Mesenchymal stem cell (in vitro differentiated cells and primary cell): ENCODE measurements at regions not wholly inside any gene's neighbourhood (a gene's known extent, or its start where the extent isn't known, plus 50 kb on each side); places are given as distances from the start of the nearest gene placed in this dataset.

Source experiments
- DNase-seq: peaks from one replicate; pipeline ENCODE4 v3.0.0-alpha.2; 2013
- H2AFZ ChIP-seq: one replicate; pipeline ENCODE4 v1.6.1; 2013; ENCODE audit warnings: low read depth, mild to moderate bottlenecking, control low read depth, inconsistent platforms, low read length, moderate library complexity
- H2AK5ac ChIP-seq: 2 replicates; pipeline ENCODE4 v1.6.1; 2013; ENCODE audit warnings: low read length, moderate library complexity, mild to moderate bottlenecking, inconsistent platforms; ENCODE audit not compliant: severe bottlenecking
- H2BK120ac ChIP-seq: one replicate; pipeline ENCODE4 v1.6.1; 2013; ENCODE audit warnings: low read depth, mild to moderate bottlenecking, inconsistent platforms, low read length, moderate library complexity
- H2BK12ac ChIP-seq, 2 experiments: one replicate each; pipeline ENCODE4 v1.6.1; 2013; ENCODE audit warnings: inconsistent platforms in 2 of 2, low read length in 2 of 2, mild to moderate bottlenecking in 2 of 2, moderate library complexity in 2 of 2, control low read depth in 1 of 2
- H2BK15ac ChIP-seq: one replicate; pipeline ENCODE4 v1.6.1; 2013; ENCODE audit warnings: mild to moderate bottlenecking, low read depth, inconsistent platforms; ENCODE audit not compliant: poor library complexity, severe bottlenecking
- H2BK5ac ChIP-seq: 2 replicates; pipeline ENCODE4 v1.6.1; 2013; ENCODE audit warnings: low read depth, mild to moderate bottlenecking, low read length, control low read depth, inconsistent platforms; ENCODE audit not compliant: poor library complexity, severe bottlenecking
- H3K14ac ChIP-seq, 2 experiments: one replicate each; pipeline ENCODE4 v1.6.1; 2013; ENCODE audit warnings: inconsistent platforms in 2 of 2, low read length in 2 of 2, control low read depth in 1 of 2, mild to moderate bottlenecking in 1 of 2, moderate library complexity in 1 of 2
- H3K18ac ChIP-seq, 2 experiments: one replicate each; pipeline ENCODE4 v1.6.1; 2013; ENCODE audit warnings: inconsistent platforms in 2 of 2, low read length in 2 of 2, control low read depth in 1 of 2, low read depth in 1 of 2, mild to moderate bottlenecking in 1 of 2
- H3K23ac ChIP-seq, 2 experiments: one replicate each; pipeline ENCODE4 v1.6.1; 2013; ENCODE audit warnings: inconsistent platforms in 2 of 2, low read length in 2 of 2, mild to moderate bottlenecking in 2 of 2, moderate library complexity in 2 of 2, control low read depth in 1 of 2
- H3K27ac ChIP-seq: 2 replicates; pipeline ENCODE4 v1.5.1; 2013; ENCODE audit warnings: mild to moderate bottlenecking, moderate library complexity, low read length, control low read depth, inconsistent platforms; ENCODE audit not compliant: poor library complexity, severe bottlenecking
- H3K27me3 ChIP-seq, 2 experiments: 2 replicates each; pipeline versions ENCODE4 v1.6.1 to v1.7.0; 2013; ENCODE audit warnings: low read length in 2 of 2, mild to moderate bottlenecking in 2 of 2, moderate library complexity in 2 of 2, control low read depth in 1 of 2, inconsistent platforms in 1 of 2; ENCODE audit not compliant: control insufficient read depth in 1 of 2, insufficient read depth in 1 of 2
- H3K36me3 ChIP-seq, 2 experiments: 2 replicates each; pipeline versions ENCODE4 v1.6.1 to v1.7.0; 2013; ENCODE audit warnings: low read length in 2 of 2, control low read depth in 1 of 2, inconsistent platforms in 1 of 2, low read depth in 1 of 2, mild to moderate bottlenecking in 1 of 2; ENCODE audit not compliant: insufficient read depth in 2 of 2, control insufficient read depth in 1 of 2
- H3K4ac ChIP-seq, 2 experiments: one replicate each; pipeline ENCODE4 v1.6.1; 2013; ENCODE audit warnings: inconsistent platforms in 2 of 2, low read length in 2 of 2, mild to moderate bottlenecking in 2 of 2, moderate library complexity in 2 of 2, control low read depth in 1 of 2, low read depth in 1 of 2
- H3K4me1 ChIP-seq: 2 replicates; pipeline ENCODE4 v1.6.1; 2013; ENCODE audit warnings: low read depth, low read length, control low read depth; ENCODE audit not compliant: control insufficient read depth, insufficient read depth
- H3K4me2 ChIP-seq: 2 replicates; pipeline ENCODE4 v1.6.1; 2013; ENCODE audit warnings: low read length, mild to moderate bottlenecking, inconsistent platforms; ENCODE audit not compliant: poor library complexity, severe bottlenecking
- H3K4me3 ChIP-seq, 2 experiments: 2 replicates each; pipeline versions ENCODE4 v1.5.1 to v1.7.0; 2013; ENCODE audit warnings: low read length in 2 of 2, mild to moderate bottlenecking in 2 of 2, control low read depth in 1 of 2, low read depth in 1 of 2; ENCODE audit not compliant: insufficient read depth in 1 of 2
- H3K79me1 ChIP-seq: replicated peaks from 2 replicates; pipeline ENCODE4 v1.6.1; 2013; ENCODE audit warnings: mild to moderate bottlenecking, control low read depth, low read length, inconsistent platforms; ENCODE audit not compliant: poor library complexity, severe bottlenecking
- H3K9ac ChIP-seq: 2 replicates; pipeline ENCODE4 v1.7.0; 2013; ENCODE audit warnings: mild to moderate bottlenecking, low read length, moderate library complexity
- H3K9me3 ChIP-seq: 2 replicates; pipeline ENCODE4 v1.7.0; 2013; ENCODE audit warnings: mild to moderate bottlenecking, low read length; ENCODE audit not compliant: control insufficient read depth
- H4K8ac ChIP-seq: one replicate; pipeline ENCODE4 v1.6.1; 2013; ENCODE audit warnings: inconsistent platforms, mild to moderate bottlenecking, low read length, moderate library complexity
- H4K91ac ChIP-seq: one replicate; pipeline ENCODE4 v1.6.1; 2013; ENCODE audit warnings: mild to moderate bottlenecking, low read length, inconsistent platforms
- WGBS: methylation state at CpG from one replicate; pipeline ENCODE4 v1.1.7; 2013; ENCODE audit warnings: mixed read lengths; 5-methylcytosine and 5-hydroxymethylcytosine counted together

GRCh38 chr16:6947291-6947690, 385.4 kb upstream of the RBFOX1 start:
- H4K91ac ChIP-seq: no peak overlapping the region
- H3K4me2 ChIP-seq: no peak overlapping the region
- no peak overlapping the region for H2AFZ ChIP-seq
- no peak overlapping the region for H3K27ac ChIP-seq
- H3K4me3 ChIP-seq: no peak overlapping the region
- WGBS: 65% methylated on average over 6 of the region's 6 CpGs
- no peak overlapping the region for H2BK15ac ChIP-seq
- H4K8ac ChIP-seq: no peak overlapping the region
- no peak overlapping the region for H3K14ac ChIP-seq
- no peak overlapping the region for H2BK120ac ChIP-seq
- H3K4ac ChIP-seq: no peak overlapping the region
- H3K9ac ChIP-seq: no peak overlapping the region
- H3K36me3 ChIP-seq: no peaks in the 10 kb centered on the region
- no peak overlapping the region for H3K18ac ChIP-seq
- H2BK5ac ChIP-seq: no peak overlapping the region
- peaks cover 14% of the 10 kb centered on the region for H3K9me3 ChIP-seq
- H3K4me1 ChIP-seq: no peaks in the 10 kb centered on the region
- H3K79me1 ChIP-seq: no peaks in the 10 kb centered on the region
- DNase-seq: no peak
- no peak overlapping the region for H3K23ac ChIP-seq
- H3K27me3 ChIP-seq: no peaks in the 10 kb centered on the region
- no peak overlapping the region for H2AK5ac ChIP-seq
- H2BK12ac ChIP-seq: no peak overlapping the region

DNA sequence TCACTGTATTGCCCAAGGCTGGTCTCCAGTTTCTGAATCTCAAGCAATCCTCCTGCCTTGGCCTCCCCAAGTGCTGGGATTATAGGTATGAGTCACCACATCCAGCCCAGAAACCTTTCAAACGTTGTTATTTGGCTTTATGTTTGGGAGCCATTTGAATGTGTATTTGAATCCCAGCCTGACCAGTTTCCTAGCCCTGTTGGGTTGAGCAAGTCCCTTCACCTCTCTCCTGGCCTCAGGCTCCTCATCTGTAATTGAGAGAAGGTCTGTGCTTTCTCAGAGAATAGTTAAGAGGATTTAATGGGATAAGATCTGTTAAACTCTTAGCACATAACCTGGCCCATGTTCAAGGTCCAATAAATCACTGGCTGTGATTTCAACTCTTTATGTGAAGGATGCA, 385.8 kb upstream of the RBFOX1 start:
- no peak overlapping the region for H2BK12ac ChIP-seq
- peaks cover 15% of the 10 kb centered on the region for H3K9me3 ChIP-seq
- H3K9ac ChIP-seq: no peak overlapping the region
- H2BK120ac ChIP-seq: no peak overlapping the region
- no peak overlapping the region for H3K4me2 ChIP-seq
- no peak overlapping the region for H3K4me3 ChIP-seq
- no peaks in the 10 kb centered on the region for H3K4me1 ChIP-seq
- H3K27ac ChIP-seq: no peak overlapping the region
- no peaks in the 10 kb centered on the region for H3K27me3 ChIP-seq
- no peak overlapping the region for H2AK5ac ChIP-seq
- no peak overlapping the region for H3K23ac ChIP-seq
- H2AFZ ChIP-seq: no peak overlapping the region
- no peak overlapping the region for H4K91ac ChIP-seq
- no peak overlapping the region for H2BK5ac ChIP-seq
- WGBS: 73% methylated on average over 1 of the region's 1 CpG
- no peaks in the 10 kb centered on the region for H3K36me3 ChIP-seq
- no peaks in the 10 kb centered on the region for H3K79me1 ChIP-seq
- no peak overlapping the region for H2BK15ac ChIP-seq
- H4K8ac ChIP-seq: no peak overlapping the region
- no peak overlapping the region for H3K4ac ChIP-seq
- H3K14ac ChIP-seq: no peak overlapping the region
- DNase-seq: no peak
- H3K18ac ChIP-seq: no peak overlapping the region

DNA sequence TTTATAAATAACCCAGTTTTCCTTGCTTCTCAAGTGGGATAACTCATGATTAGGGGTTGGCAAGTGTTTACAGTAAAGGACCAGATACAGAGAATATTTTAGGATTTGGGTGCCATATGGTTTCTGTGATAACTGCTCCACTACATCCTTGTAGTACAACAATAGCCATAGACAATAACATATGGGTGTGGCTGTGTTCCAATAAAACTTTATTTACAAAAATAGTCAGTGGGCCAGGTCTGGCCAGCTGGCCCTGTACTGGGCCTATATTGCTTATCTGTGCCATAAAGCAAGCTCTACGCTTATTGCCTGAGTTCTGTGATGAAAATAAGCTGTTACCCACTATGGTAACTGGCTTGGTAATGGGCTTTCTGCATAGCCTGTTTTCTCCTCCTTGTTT, 386.5 kb upstream of the RBFOX1 start:
- Histone ChIP-seq H2AFZ (no peak overlapping the region), H4K91ac (no peak overlapping the region), H2AK5ac (no peak overlapping the region), H3K27me3 (no peaks in the 10 kb centered on the region), H3K9ac (no peak overlapping the region), H2BK12ac (no peak overlapping the region), H3K4me1 (no peaks in the 10 kb centered on the region), H3K27ac (no peak overlapping the region), H3K4me2 (no peak overlapping the region), H4K8ac (no peak overlapping the region), H3K79me1 (no peaks in the 10 kb centered on the region), H3K4me3 (no peak overlapping the region), H3K36me3 (no peaks in the 10 kb centered on the region), H3K9me3 (peaks cover 15% of the 10 kb centered on the region), H3K23ac (no peak overlapping the region), H3K4ac (no peak overlapping the region), H2BK120ac (no peak overlapping the region), H2BK15ac (no peak overlapping the region), H2BK5ac (no peak overlapping the region), H3K14ac (no peak overlapping the region), H3K18ac (no peak overlapping the region)
- WGBS: 73% methylated on average over 1 of the region's 1 CpG
- DNase-seq: no peak

DNA sequence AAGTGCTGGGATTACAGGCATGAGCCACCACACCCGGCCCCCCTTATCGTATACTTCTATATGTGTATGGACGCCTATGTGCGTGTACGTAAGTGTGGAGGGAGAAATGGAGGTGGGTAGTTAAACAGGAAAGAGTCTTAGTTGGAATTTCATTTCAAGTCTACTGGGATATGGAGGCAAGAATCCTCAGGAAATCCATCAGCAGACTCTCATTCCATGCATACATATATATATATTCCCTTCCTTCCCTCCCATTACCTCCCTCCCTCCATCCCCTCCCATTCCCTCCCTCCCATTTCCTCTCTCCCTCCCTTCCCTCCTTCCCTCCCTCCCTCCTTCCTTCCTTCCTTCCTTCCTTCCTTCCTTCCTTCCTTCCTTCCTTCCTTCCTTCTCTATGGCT, 391.7 kb upstream of the RBFOX1 start:
- Histone ChIP-seq H2BK12ac (no peak overlapping the region), H3K4me1 (no peaks in the 10 kb centered on the region), H3K18ac (no peak overlapping the region), H4K8ac (no peak overlapping the region), H2BK15ac (no peak overlapping the region), H2BK120ac (no peak overlapping the region), H3K4me2 (no peak overlapping the region), H2AFZ (no peak overlapping the region), H2BK5ac (no peak overlapping the region), H3K79me1 (no peaks in the 10 kb centered on the region), H4K91ac (no peak overlapping the region), H3K14ac (no peak overlapping the region), H3K9ac (no peak overlapping the region), H3K27ac (no peak overlapping the region), H3K36me3 (no peaks in the 10 kb centered on the region), H3K9me3 (peaks cover 8% of the 10 kb centered on the region), H3K4ac (no peak overlapping the region), H3K23ac (no peak overlapping the region), H3K4me3 (no peak overlapping the region), H3K27me3 (no peaks in the 10 kb centered on the region), H2AK5ac (no peak overlapping the region)
- DNase-seq: no peak
- WGBS: 86% methylated on average over 3 of the region's 5 CpGs
